ENCODE measurements at regions not wholly inside any gene's neighbourhood (a gene's known extent, or its start where the extent isn't known, plus 50 kb on each side); places are given as distances from the start of the nearest gene placed in this dataset.
"Not testable (repeated sequence)": the region's sequence is repeated elsewhere in the genome, so short reads cannot be mapped to it uniquely, and the experiment has no call there.

DNA sequence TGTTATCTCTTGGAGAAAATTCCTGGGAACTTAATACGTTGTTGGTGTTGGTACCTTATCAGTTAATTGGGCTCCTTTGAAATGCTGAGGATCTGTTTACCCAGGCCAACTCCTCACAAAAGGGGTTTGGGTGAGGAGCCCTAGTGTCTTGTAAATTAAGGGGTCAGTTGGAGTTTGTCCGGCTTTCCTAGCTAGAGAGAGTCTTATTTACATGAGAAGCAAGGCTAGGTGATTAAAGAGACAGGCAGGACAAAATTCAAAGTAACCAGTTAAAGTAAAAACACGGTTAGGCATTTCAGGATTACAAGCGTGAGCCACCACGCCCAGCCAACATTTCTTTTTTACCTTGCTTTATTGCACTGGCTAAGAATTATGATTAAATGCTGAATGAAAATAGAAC is 1178.9 kb upstream of the CRIM1 start:
- TF ChIP-seq, protein P1, sequence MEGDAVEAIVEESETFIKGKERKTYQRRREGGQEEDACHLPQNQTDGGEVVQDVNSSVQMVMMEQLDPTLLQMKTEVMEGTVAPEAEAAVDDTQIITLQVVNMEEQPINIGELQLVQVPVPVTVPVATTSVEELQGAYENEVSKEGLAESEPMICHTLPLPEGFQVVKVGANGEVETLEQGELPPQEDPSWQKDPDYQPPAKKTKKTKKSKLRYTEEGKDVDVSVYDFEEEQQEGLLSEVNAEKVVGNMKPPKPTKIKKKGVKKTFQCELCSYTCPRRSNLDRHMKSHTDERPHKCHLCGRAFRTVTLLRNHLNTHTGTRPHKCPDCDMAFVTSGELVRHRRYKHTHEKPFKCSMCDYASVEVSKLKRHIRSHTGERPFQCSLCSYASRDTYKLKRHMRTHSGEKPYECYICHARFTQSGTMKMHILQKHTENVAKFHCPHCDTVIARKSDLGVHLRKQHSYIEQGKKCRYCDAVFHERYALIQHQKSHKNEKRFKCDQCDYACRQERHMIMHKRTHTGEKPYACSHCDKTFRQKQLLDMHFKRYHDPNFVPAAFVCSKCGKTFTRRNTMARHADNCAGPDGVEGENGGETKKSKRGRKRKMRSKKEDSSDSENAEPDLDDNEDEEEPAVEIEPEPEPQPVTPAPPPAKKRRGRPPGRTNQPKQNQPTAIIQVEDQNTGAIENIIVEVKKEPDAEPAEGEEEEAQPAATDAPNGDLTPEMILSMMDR (IDR thresholded peaks at IDR 0.05; ENCODE audit: low read depth, low read length, poor library complexity, severe bottlenecking), result not testable (repeated sequence)
- TF ChIP-seq EZH2phosphoT487 (IDR thresholded peaks at IDR 0.05; ENCODE audit: borderline replicate concordance, low read length), result not testable (repeated sequence)
